Ishikawa (cell line): ENCODE measurements at regions not wholly inside any gene's neighbourhood (a gene's known extent, or its start where the extent isn't known, plus 50 kb on each side); places are given as distances from the start of the nearest gene placed in this dataset.

ENCODE experiments used
- CEBPB ChIP-seq: IDR thresholded peaks from 2 replicates; pipeline ENCODE4 v1.6.1; 2012
- CREB1 ChIP-seq: IDR thresholded peaks from 2 replicates; pipeline ENCODE4 v1.6.1; 2012; ENCODE audit warnings: low read depth
- EGR1 ChIP-seq: IDR thresholded peaks from 2 replicates; pipeline ENCODE4 v1.6.1; 2012
- EP300 ChIP-seq: IDR thresholded peaks from 2 replicates; pipeline ENCODE4 v1.6.1; 2012; ENCODE audit warnings: borderline replicate concordance
- FOXM1 ChIP-seq: IDR thresholded peaks from 2 replicates; pipeline ENCODE4 v1.6.1; 2012; ENCODE audit warnings: low read depth, borderline replicate concordance
- MAX ChIP-seq: IDR thresholded peaks from 2 replicates; pipeline ENCODE4 v1.6.1; 2012
- NFIC ChIP-seq: IDR thresholded peaks from 2 replicates; pipeline ENCODE4 v1.6.1; 2012
- REST ChIP-seq: IDR thresholded peaks from 2 replicates; pipeline ENCODE4 v1.6.1; 2012; ENCODE audit warnings: low read depth, mild to moderate bottlenecking
- TAF1 ChIP-seq: IDR thresholded peaks from 2 replicates; pipeline ENCODE4 v1.6.1; 2012; ENCODE audit warnings: low read depth, mild to moderate bottlenecking
- TCF12 ChIP-seq: IDR thresholded peaks from 2 replicates; pipeline ENCODE4 v1.6.1; 2012; ENCODE audit warnings: low read depth
- USF1 ChIP-seq: IDR thresholded peaks from 2 replicates; pipeline ENCODE4 v1.6.1; 2012
- YY1 ChIP-seq: IDR thresholded peaks from 2 replicates; pipeline ENCODE4 v1.6.1; 2012; ENCODE audit warnings: low read depth

- no peak for TF ChIP-seq NFIC
- no peak for TF ChIP-seq REST
- TF ChIP-seq TCF12: no peak
- TF ChIP-seq TAF1: no peak
- TF ChIP-seq EP300: no peak
- no peak for TF ChIP-seq MAX
- TF ChIP-seq USF1: no peak
- no peak for TF ChIP-seq EGR1
- no peak for TF ChIP-seq FOXM1
- TF ChIP-seq CEBPB: no peak
- no peak for TF ChIP-seq CREB1
- no peak for TF ChIP-seq YY1
Observed at GRCh38 chr9:81468084-81468595, 221.2 kb downstream of the TLE1 start.
